ENCODE measurements at regions not wholly inside any gene's neighbourhood (a gene's known extent, or its start where the extent isn't known, plus 50 kb on each side); places are given as distances from the start of the nearest gene placed in this dataset.

GRCh38 chr22:26789951-26790350 lies 132.6 kb downstream of the MIAT start:
- TF ChIP-seq CTCF (IDR thresholded peaks at IDR 0.05; ENCODE audit: low read depth, low read length) (no peak), MAX (IDR thresholded peaks at IDR 0.05; ENCODE audit: low read depth, low read length) (no peak), POLR2A (IDR thresholded peaks at IDR 0.05; ENCODE audit: extremely low read depth, insufficient read length) (no peak), MYC (IDR thresholded peaks at IDR 0.05; ENCODE audit: low read depth, low read length) (no peak)

Data from NB4 (cell line).